Tibial artery (tissue), 4 donors: ENCODE measurements at regions not wholly inside any gene's neighbourhood (a gene's known extent, or its start where the extent isn't known, plus 50 kb on each side); places are given as distances from the start of the nearest gene placed in this dataset.

ENCODE experiments used
- DNase-seq, 2 donors: peaks; one replicate each; pipeline ENCODE4 v3.0.0-alpha.2; 2019
- H3K27ac ChIP-seq, 2 donors: fragments of 200-600 bp; sonication (generic) in 1 of 2; 1 replicate in 1 of 2; 2 replicates in 1 of 2; pipeline ENCODE4 v1.5.1; 2018 to 2019; ENCODE audit warnings: mild to moderate bottlenecking in 1 of 2
- H3K27me3 ChIP-seq, 2 donors: fragments of 200-600 bp; sonication (generic) in 1 of 2; one replicate each; pipeline versions ENCODE4 v1.5.1 to v1.6.0; 2016 to 2019
- H3K36me3 ChIP-seq, 3 donors: fragments of 200-600 bp; sonication (generic) in 2 of 3; one replicate each; pipeline ENCODE4 v1.5.1; 2016 to 2019; ENCODE audit warnings: mild to moderate bottlenecking in 2 of 3
- H3K4me1 ChIP-seq, 4 donors: fragments of 200-600 bp; sonication (generic) in 2 of 4; 1 replicate in 3 of 4; 2 replicates in 1 of 4; pipeline ENCODE4 v1.5.1; 2016 to 2019
- H3K4me3 ChIP-seq, 2 donors: fragments of 200-600 bp; sonication (generic) in 1 of 2; 1 replicate in 1 of 2; 2 replicates in 1 of 2; pipeline ENCODE4 v1.5.1; 2018 to 2019; ENCODE audit warnings: mild to moderate bottlenecking in 2 of 2
- H3K9me3 ChIP-seq, 3 donors: fragments of 200-600 bp; sonication (generic) in 1 of 3; one replicate each; pipeline ENCODE4 v1.5.1; 2016 to 2019
- CTCF ChIP-seq, 2 experiments: fragments of 200-600 bp in 1 of 2; fragments of 450-650 bp in 1 of 2; IDR thresholded peaks; one replicate each; pipeline ENCODE4 v1.5.1; 2017 to 2019; ENCODE audit warnings: antibody characterized with exemption in 2 of 2, mild to moderate bottlenecking in 1 of 2, moderate library complexity in 1 of 2
- intact Hi-C: fragments of 100-400 bp; cut with DNase I; formaldehyde crosslinking; loops from one replicate; pipeline ENCODE4 v1.15.0; 2023; ENCODE audit warnings: low total_unique reads

GRCh38 chr1:106249810-106250209, 806.7 kb upstream of the PRMT6 start:
- intact Hi-C loops: no loop called here

GRCh38 chr1:106254748-106255147, 801.7 kb upstream of the PRMT6 start:
- Histone ChIP-seq H3K9me3 (no peaks in the 10 kb centered on the region), H3K36me3 (no peaks in the 10 kb centered on the region), H3K27ac (no peak overlapping the region), H3K4me1 (no peaks in the 10 kb centered on the region), H3K27me3 (no peaks in the 10 kb centered on the region), H3K4me3 (no peak overlapping the region)
- TF ChIP-seq CTCF (IDR thresholded peaks at IDR 0.05): no peak
- no peak for DNase-seq
- intact Hi-C loops: no loop called here

More at GRCh38 chr1:106249810-106250209, 806.7 kb upstream of the PRMT6 start:
- Histone ChIP-seq H3K4me1 (no peaks in the 10 kb centered on the region), H3K4me3 (no peak overlapping the region), H3K36me3 (no peaks in the 10 kb centered on the region), H3K27ac (no peak overlapping the region), H3K27me3 (no peaks in the 10 kb centered on the region), H3K9me3 (no peaks in the 10 kb centered on the region)
- TF ChIP-seq CTCF (IDR thresholded peaks at IDR 0.05): no peak
- no peak for DNase-seq

GRCh38 chr1:106266786-106267185, 789.7 kb upstream of the PRMT6 start:
- Histone ChIP-seq H3K27ac (no peak overlapping the region), H3K36me3 (no peaks in the 10 kb centered on the region), H3K4me1 (no peaks in the 10 kb centered on the region), H3K9me3 (peaks cover 0 to 7% (median 0%) of the 10 kb centered on the region in 3 donors), H3K4me3 (no peak overlapping the region), H3K27me3 (no peaks in the 10 kb centered on the region)
- no peak for TF ChIP-seq CTCF (IDR thresholded peaks at IDR 0.05)
- DNase-seq: no peak
- intact Hi-C loops: no loop called here

- DNase-seq: no peak
- intact Hi-C loops: no loop called here
- Histone ChIP-seq H3K36me3 (no peaks in the 10 kb centered on the region), H3K27ac (no peak overlapping the region), H3K4me1 (no peaks in the 10 kb centered on the region), H3K27me3 (no peaks in the 10 kb centered on the region), H3K4me3 (no peak overlapping the region), H3K9me3 (peaks cover 0 to 7% (median 0%) of the 10 kb centered on the region in 3 donors)
- TF ChIP-seq CTCF (IDR thresholded peaks at IDR 0.05): no peak
Observed at GRCh38 chr1:106268070-106268469, 788.4 kb upstream of the PRMT6 start.

GRCh38 chr1:106276871-106277270, 779.6 kb upstream of the PRMT6 start:
- no peak overlapping the region for H3K27ac ChIP-seq
- no peaks in the 10 kb centered on the region for H3K36me3 ChIP-seq
- no peak for TF ChIP-seq CTCF (IDR thresholded peaks at IDR 0.05)
- no peak for DNase-seq
- H3K4me3 ChIP-seq: no peak overlapping the region
- no peaks in the 10 kb centered on the region for H3K27me3 ChIP-seq
- H3K4me1 ChIP-seq: no peaks in the 10 kb centered on the region
- peaks cover 0 to 2% (median 0%) of the 10 kb centered on the region in 3 donors for H3K9me3 ChIP-seq
- intact Hi-C loops: no loop called here

GRCh38 chr1:106277786-106278185, 778.7 kb upstream of the PRMT6 start:
- no peak overlapping the region for H3K27ac ChIP-seq
- H3K4me1 ChIP-seq: no peaks in the 10 kb centered on the region
- H3K27me3 ChIP-seq: no peaks in the 10 kb centered on the region
- DNase-seq: no peak
- no peak for TF ChIP-seq CTCF (IDR thresholded peaks at IDR 0.05)
- peaks cover 0 to 9% (median 0%) of the 10 kb centered on the region in 3 donors for H3K9me3 ChIP-seq
- intact Hi-C loops: no loop called here
- no peak overlapping the region for H3K4me3 ChIP-seq
- no peaks in the 10 kb centered on the region for H3K36me3 ChIP-seq
